ENCODE measurements at regions not wholly inside any gene's neighbourhood (a gene's known extent, or its start where the extent isn't known, plus 50 kb on each side); places are given as distances from the start of the nearest gene placed in this dataset.

DNA sequence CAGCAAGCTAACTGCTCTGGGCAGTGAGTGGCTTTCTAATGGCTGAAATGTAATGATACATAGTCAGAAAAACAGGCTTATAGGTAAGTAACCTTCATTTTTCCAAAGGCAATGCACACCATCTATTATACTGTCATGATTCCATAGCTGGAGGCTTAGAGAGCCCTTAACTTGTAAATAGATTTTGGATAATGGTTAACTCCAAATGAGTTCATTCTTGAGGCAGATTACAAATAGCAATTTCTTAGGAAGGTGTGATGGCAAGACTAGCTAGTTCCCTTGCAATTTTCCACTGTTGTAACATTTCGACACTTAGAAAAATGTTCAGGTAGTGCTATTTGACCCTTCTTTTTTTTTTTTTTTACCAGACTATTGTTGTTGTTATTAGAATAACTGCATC is 789.8 kb upstream of the PCDH9 start:
- BruUV-seq (replicated peaks) = no TSS peak

More for the DNA sequence above, 789.8 kb upstream of the PCDH9 start:
- H3K9me1 ChIP-seq (ENCODE audit: control insufficient read depth, insufficient read depth, low read length) = no peaks in the 10 kb centered on the region
- H3K9me3 ChIP-seq (replicated peaks; ENCODE audit: control insufficient read depth, insufficient read depth, low read depth, low read length) = no peaks in the 10 kb centered on the region
- no peak overlapping the region for H3K4me3 ChIP-seq
- no peaks in the 10 kb centered on the region for H4K20me1 ChIP-seq (replicated peaks; ENCODE audit: control insufficient read depth, insufficient read depth, low read length)
- no peak overlapping the region for H2AFZ ChIP-seq (ENCODE audit: low read depth, low read length)
- no peak overlapping the region for H3K4me2 ChIP-seq (ENCODE audit: insufficient read depth, low read length)
- ATAC-seq (no peak), DNase-seq (ENCODE audit: extremely low read depth in 1 of 4, low spot score in 3 of 4) (no peak), FAIRE-seq (no peak)
- no peaks in the 10 kb centered on the region for H3K36me3 ChIP-seq (ENCODE audit: control insufficient read depth, insufficient read depth, low read length)
- CTCF ChIA-PET (ENCODE audit: low intra/inter-chr PET ratio) = no interaction called here
- intact Hi-C loops (cut with micrococcal nuclease) (no loop called here), in situ Hi-C loops (cut with MboI) (no loop called here)
- no peaks in the 10 kb centered on the region for H3K4me1 ChIP-seq (replicated peaks in 1 of 2; ENCODE audit: control insufficient read depth in 2 of 2, insufficient read depth in 2 of 2, low read length in 2 of 2)
- POLR2A ChIA-PET = no interaction called here
- H3K27me3 ChIP-seq (ENCODE audit: control insufficient read depth in 2 of 2, insufficient read depth in 2 of 2, low read length in 2 of 2) = no peaks in the 10 kb centered on the region
- WGBS (ENCODE audit: insufficient coverage, low coverage, missing lambda C conversion rate) = 0% methylated on average over 1 of the region's 1 CpG
- no peak overlapping the region for H3K9ac ChIP-seq (ENCODE audit: insufficient read depth in 1 of 2, low read depth in 2 of 2, low read length in 2 of 2)
- H3K27ac ChIP-seq (ENCODE audit: extremely low read depth, low read depth, low read length) = no peak overlapping the region
- TF ChIP-seq CBFA2T2 (conservative IDR thresholded peaks at IDR 0.05) (no peak), RUNX1 (IDR thresholded peaks at IDR 0.05; ENCODE audit: low read depth) (no peak), NUFIP1 (IDR thresholded peaks at IDR 0.05; ENCODE audit: partially characterized antibody) (no peak), NR2C1 (IDR thresholded peaks at IDR 0.05) (no peak), NR2C1 (tag; IDR thresholded peaks at IDR 0.05) (no peak), POLR2G (IDR thresholded peaks at IDR 0.05; ENCODE audit: low read depth, low read length) (no peak), HIVEP1 (CRISPR knock-in tag; IDR thresholded peaks at IDR 0.05) (no peak), ZZZ3 (IDR thresholded peaks at IDR 0.05) (no peak), RBM25 (IDR thresholded peaks at IDR 0.05; ENCODE audit: low read depth, low read length, severe bottlenecking) (no peak), POLR2B (IDR thresholded peaks at IDR 0.05; ENCODE audit: low read depth, partially characterized antibody) (no peak), RAD51 (IDR thresholded peaks at IDR 0.05; ENCODE audit: borderline replicate concordance, low read depth) (no peak), SRSF3 (IDR thresholded peaks at IDR 0.05; ENCODE audit: insufficient read depth, low read length) (no peak), GTF2A2 (tag; IDR thresholded peaks at IDR 0.05) (no peak), IFI16 (CRISPR knock-in tag; IDR thresholded peaks at IDR 0.05) (no peak)
- TF ChIP-seq, protein P1, sequence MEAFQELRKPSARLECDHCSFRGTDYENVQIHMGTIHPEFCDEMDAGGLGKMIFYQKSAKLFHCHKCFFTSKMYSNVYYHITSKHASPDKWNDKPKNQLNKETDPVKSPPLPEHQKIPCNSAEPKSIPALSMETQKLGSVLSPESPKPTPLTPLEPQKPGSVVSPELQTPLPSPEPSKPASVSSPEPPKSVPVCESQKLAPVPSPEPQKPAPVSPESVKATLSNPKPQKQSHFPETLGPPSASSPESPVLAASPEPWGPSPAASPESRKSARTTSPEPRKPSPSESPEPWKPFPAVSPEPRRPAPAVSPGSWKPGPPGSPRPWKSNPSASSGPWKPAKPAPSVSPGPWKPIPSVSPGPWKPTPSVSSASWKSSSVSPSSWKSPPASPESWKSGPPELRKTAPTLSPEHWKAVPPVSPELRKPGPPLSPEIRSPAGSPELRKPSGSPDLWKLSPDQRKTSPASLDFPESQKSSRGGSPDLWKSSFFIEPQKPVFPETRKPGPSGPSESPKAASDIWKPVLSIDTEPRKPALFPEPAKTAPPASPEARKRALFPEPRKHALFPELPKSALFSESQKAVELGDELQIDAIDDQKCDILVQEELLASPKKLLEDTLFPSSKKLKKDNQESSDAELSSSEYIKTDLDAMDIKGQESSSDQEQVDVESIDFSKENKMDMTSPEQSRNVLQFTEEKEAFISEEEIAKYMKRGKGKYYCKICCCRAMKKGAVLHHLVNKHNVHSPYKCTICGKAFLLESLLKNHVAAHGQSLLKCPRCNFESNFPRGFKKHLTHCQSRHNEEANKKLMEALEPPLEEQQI (IDR thresholded peaks at IDR 0.05) = no peak
- TF ChIP-seq, protein P2, sequence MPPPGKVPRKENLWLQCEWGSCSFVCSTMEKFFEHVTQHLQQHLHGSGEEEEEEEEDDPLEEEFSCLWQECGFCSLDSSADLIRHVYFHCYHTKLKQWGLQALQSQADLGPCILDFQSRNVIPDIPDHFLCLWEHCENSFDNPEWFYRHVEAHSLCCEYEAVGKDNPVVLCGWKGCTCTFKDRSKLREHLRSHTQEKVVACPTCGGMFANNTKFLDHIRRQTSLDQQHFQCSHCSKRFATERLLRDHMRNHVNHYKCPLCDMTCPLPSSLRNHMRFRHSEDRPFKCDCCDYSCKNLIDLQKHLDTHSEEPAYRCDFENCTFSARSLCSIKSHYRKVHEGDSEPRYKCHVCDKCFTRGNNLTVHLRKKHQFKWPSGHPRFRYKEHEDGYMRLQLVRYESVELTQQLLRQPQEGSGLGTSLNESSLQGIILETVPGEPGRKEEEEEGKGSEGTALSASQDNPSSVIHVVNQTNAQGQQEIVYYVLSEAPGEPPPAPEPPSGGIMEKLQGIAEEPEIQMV (tag; conservative IDR thresholded peaks at IDR 0.05; ENCODE audit: low read depth) = no peak
- no peaks in the 10 kb centered on the region for H3K79me2 ChIP-seq (ENCODE audit: control insufficient read depth, insufficient read depth, low read length)

Measured in K562 (cell line).